ENCODE measurements at regions not wholly inside any gene's neighbourhood (a gene's known extent, or its start where the extent isn't known, plus 50 kb on each side); places are given as distances from the start of the nearest gene placed in this dataset.

- TF ChIP-seq, protein P1, sequence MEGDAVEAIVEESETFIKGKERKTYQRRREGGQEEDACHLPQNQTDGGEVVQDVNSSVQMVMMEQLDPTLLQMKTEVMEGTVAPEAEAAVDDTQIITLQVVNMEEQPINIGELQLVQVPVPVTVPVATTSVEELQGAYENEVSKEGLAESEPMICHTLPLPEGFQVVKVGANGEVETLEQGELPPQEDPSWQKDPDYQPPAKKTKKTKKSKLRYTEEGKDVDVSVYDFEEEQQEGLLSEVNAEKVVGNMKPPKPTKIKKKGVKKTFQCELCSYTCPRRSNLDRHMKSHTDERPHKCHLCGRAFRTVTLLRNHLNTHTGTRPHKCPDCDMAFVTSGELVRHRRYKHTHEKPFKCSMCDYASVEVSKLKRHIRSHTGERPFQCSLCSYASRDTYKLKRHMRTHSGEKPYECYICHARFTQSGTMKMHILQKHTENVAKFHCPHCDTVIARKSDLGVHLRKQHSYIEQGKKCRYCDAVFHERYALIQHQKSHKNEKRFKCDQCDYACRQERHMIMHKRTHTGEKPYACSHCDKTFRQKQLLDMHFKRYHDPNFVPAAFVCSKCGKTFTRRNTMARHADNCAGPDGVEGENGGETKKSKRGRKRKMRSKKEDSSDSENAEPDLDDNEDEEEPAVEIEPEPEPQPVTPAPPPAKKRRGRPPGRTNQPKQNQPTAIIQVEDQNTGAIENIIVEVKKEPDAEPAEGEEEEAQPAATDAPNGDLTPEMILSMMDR (IDR thresholded peaks at IDR 0.05; ENCODE audit: poor library complexity), result no peak
- no peak for TF ChIP-seq EZH2 (IDR thresholded peaks at IDR 0.05; ENCODE audit: borderline replicate concordance)
Observed at GRCh38 chr12:114500775-114501473, 95.0 kb upstream of the TBX5 start.

Data from hepatocyte (in vitro differentiated cells).